ENCODE measurements at regions not wholly inside any gene's neighbourhood (a gene's known extent, or its start where the extent isn't known, plus 50 kb on each side); places are given as distances from the start of the nearest gene placed in this dataset.
"Not testable (repeated sequence)": the region's sequence is repeated elsewhere in the genome, so short reads cannot be mapped to it uniquely, and the experiment has no call there.

DNA sequence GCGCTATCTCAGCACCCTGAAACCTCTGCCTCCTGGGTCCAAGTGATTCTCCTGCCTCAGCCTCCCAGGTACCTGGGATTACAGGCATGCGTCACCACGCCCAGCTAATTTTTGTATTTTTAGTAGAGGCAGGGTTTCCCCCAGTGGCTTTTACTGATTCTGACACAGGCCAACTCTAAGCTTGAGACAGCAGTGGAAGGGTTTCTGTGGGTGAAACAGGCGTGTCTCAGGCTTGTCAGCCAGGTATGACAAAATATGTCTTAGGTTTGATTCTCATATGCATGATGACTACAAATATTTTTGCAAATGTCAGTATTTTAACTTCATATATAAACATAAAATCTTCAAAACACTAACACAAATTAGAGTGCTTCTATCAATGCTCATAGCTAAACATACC is 952.8 kb upstream of the CDH18 start:
- DNase-seq (ENCODE audit: low spot score); H3K4me1 Mint-ChIP-seq (ENCODE audit: low read depth); H3K36me3 Mint-ChIP-seq (ENCODE audit: low read depth); H3K27me3 Mint-ChIP-seq (ENCODE audit: low read depth); H3K27ac Mint-ChIP-seq; H3K4me3 Mint-ChIP-seq: not testable (repeated sequence)
- H3K9me3 Mint-ChIP-seq, result peaks cover 11% of the 10 kb centered on the region

DNA sequence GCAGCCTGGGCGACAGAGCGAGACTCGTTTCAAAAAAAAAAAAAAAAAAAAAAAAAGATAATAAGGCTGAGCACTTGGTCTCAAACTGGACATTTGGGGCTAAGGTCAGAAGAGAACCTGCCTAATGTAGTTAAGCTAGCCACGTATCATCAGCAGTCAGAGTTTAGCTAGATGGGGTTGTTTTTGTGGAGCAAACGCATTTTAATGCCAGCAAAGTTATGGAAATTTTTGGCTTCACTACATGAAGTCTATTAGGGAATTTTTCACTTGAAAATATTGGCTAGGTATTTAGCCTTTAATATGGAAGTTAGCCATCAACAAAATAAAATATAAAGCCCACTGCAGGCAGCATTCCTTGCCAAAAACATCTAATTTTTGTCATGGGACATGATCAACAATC is 902.9 kb upstream of the CDH18 start:
- not testable (repeated sequence) for DNase-seq (ENCODE audit: low spot score); H3K36me3 Mint-ChIP-seq (ENCODE audit: low read depth); H3K4me1 Mint-ChIP-seq (ENCODE audit: low read depth); H3K4me3 Mint-ChIP-seq; H3K27me3 Mint-ChIP-seq (ENCODE audit: low read depth); H3K27ac Mint-ChIP-seq
- H3K9me3 Mint-ChIP-seq, result peaks cover 39% of the 10 kb centered on the region

DNA sequence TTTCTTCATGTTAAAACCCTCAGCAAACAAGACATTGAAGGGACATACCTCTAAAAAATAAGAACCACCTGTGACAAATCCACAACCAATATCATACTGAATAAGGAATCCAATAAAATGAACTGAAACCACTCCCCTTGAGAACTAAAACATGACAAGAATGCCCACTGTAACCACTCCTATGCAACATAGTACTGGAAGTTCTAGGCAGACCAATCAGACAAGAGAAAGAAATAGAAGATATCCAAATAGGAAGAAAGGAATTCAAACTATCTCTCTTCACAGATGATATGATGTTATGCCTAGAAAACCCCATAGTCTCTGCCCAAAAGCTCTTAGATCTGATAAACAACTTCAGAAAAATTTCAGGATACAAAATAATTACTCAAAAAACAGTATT is 887.7 kb upstream of the CDH18 start:
- not testable (repeated sequence) for H3K4me1 Mint-ChIP-seq (ENCODE audit: low read depth); H3K36me3 Mint-ChIP-seq (ENCODE audit: low read depth)

DNA sequence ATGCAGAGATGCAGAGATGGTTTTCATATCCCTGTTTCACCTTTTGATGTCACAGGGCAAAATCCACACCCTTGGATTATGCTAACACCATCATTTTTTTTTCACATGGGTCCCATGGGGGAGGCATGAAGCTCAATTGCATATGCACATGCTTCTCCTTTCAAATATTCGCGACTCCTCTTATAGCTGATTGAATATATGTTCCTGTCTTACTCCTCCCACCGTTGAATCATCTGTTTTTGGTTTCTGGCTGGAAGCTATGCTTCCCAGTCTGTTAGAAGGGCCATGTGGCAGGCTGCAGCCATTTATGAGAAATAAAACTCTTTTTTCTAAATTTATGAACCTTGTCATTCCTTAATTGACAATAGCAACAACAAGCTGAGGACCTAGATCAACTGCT is 877.9 kb upstream of the CDH18 start:
- not testable (repeated sequence) for H3K4me3 Mint-ChIP-seq; H3K27ac Mint-ChIP-seq; DNase-seq (ENCODE audit: low spot score); H3K36me3 Mint-ChIP-seq (ENCODE audit: low read depth); H3K4me1 Mint-ChIP-seq (ENCODE audit: low read depth); H3K27me3 Mint-ChIP-seq (ENCODE audit: low read depth)
- peaks cover 12% of the 10 kb centered on the region for H3K9me3 Mint-ChIP-seq

More for the DNA sequence above, 887.7 kb upstream of the CDH18 start:
- DNase-seq (ENCODE audit: low spot score); H3K27me3 Mint-ChIP-seq (ENCODE audit: low read depth); H3K27ac Mint-ChIP-seq; H3K4me3 Mint-ChIP-seq: not testable (repeated sequence)
- peaks cover 11% of the 10 kb centered on the region for H3K9me3 Mint-ChIP-seq

DNA sequence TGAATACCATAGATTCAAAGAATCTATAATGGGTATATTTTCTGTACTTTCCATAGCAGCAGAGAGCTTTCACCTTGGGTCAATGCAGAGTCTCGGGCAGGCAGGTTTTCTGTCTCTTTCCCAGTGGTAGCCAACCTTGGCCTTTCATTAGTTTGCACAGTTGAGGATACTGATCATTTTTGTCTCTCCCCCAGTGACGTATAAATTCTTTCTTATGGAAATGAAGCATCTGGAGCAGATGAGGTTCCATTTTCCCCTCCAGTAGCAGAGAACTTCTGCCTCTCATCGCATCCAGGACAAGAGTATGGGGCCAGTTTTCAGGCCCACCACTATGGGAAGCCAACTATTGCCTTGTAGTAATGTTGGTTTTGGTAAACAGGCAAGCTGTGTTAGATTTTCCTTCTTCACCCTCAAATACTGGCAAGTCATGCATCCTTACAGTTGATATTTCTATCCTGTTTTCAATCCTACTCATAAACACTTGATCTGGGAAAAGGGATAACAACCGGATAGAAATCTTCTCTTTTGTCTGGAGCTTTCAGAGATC is 845.2 kb upstream of the CDH18 start:
- H3K36me3 Mint-ChIP-seq (ENCODE audit: low read depth), result no peaks in the 10 kb centered on the region
- H3K27me3 Mint-ChIP-seq (ENCODE audit: low read depth), result no peaks in the 10 kb centered on the region
- H3K27ac Mint-ChIP-seq, result no peak overlapping the region
- H3K4me3 Mint-ChIP-seq, result no peak overlapping the region
- H3K4me1 Mint-ChIP-seq (ENCODE audit: low read depth), result no peaks in the 10 kb centered on the region
- peaks cover 16% of the 10 kb centered on the region for H3K9me3 Mint-ChIP-seq
- no peak for DNase-seq (ENCODE audit: low spot score)

DNA sequence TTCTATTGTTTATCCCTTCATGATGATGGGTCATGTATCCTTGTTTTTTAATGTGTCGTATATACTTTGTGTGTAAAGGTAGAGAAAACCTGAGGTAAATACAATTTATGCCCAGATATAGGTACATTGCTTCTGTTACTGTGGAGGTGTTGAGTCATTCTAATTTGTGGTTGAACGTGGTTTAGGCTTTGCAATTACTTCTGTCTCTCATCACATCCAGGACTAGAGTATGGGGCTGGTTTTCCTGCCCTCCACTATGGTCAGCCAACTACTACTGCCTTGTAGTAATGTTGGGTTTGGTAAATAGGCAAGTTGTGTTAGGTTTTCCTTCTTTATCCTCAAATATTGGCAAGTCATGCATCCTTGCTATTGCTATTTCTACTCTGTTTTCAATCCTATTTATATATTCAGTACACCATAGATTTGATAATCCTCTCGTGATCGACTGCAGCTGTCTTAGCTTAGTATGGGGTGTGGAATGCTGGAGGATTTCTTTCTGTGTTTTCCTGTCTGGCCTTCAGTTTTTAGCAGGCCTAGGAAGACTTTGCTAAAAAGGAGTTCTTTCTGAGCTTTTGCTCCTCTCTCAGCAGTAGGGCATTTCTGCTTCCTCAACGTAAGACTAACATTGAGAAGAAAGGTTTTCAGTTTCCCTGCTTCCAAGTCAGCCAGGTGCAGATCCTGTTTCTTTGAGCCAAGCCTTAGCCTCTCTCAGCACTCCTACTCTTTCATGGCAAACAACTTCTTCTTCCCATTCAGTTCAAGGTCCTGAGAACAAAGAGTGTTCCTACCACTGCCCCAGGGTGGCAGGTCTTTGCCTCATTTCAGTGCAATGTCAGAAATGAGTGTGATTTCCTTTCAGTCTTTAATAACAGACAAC is 844.4 kb upstream of the CDH18 start:
- no peaks in the 10 kb centered on the region for H3K27me3 Mint-ChIP-seq (ENCODE audit: low read depth)

DNA sequence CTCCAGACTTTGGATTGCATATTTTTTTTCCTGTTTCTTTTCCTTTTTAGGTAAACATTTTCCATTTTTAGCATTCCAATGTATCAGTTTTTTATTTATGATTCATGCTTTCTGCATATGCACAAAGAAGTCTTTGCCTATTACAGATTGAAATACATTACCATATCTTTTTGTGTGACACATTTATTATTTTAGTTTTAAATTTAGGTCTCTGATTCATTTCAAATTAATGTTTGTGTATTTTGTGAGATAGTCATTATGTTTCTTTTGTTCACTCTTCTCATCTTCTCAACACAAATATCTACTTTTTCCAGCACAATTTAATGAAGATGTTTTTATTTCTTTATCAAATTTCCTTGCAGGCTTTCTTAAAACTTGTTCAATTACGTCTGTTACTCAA is 838.0 kb upstream of the CDH18 start:
- not testable (repeated sequence) for H3K4me3 Mint-ChIP-seq; H3K9me3 Mint-ChIP-seq; H3K36me3 Mint-ChIP-seq (ENCODE audit: low read depth); H3K27ac Mint-ChIP-seq; DNase-seq (ENCODE audit: low spot score); H3K27me3 Mint-ChIP-seq (ENCODE audit: low read depth); H3K4me1 Mint-ChIP-seq (ENCODE audit: low read depth)

More for the DNA sequence above, 844.4 kb upstream of the CDH18 start:
- H3K27ac Mint-ChIP-seq, result no peak overlapping the region
- H3K9me3 Mint-ChIP-seq, result peaks cover 16% of the 10 kb centered on the region
- no peak for DNase-seq (ENCODE audit: low spot score)
- no peaks in the 10 kb centered on the region for H3K4me1 Mint-ChIP-seq (ENCODE audit: low read depth)
- H3K4me3 Mint-ChIP-seq, result no peak overlapping the region
- H3K36me3 Mint-ChIP-seq (ENCODE audit: low read depth), result no peaks in the 10 kb centered on the region

DNA sequence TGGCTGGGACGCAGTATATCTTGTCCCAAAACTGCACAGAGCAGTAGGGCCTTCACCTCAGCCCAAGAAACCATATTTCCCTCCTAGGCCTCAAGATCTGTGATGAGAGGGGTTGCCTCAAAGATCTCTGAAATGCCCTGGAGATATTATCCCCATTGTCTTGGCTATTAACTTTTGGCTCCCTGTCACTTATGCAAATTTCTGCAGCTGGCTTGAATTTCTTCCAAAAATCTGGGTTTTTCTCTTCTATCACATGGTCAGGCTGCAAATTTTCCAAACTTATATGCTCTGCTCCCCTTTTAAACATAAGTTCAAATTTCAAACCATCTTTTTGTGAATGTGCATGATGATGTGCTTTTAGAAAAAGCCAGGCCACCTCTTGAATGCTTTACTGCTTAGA is 809.2 kb upstream of the CDH18 start:
- H3K9me3 Mint-ChIP-seq, result peaks cover 29% of the 10 kb centered on the region
- not testable (repeated sequence) for H3K4me3 Mint-ChIP-seq; H3K27me3 Mint-ChIP-seq (ENCODE audit: low read depth); H3K4me1 Mint-ChIP-seq (ENCODE audit: low read depth); DNase-seq (ENCODE audit: low spot score); H3K27ac Mint-ChIP-seq; H3K36me3 Mint-ChIP-seq (ENCODE audit: low read depth)

DNA sequence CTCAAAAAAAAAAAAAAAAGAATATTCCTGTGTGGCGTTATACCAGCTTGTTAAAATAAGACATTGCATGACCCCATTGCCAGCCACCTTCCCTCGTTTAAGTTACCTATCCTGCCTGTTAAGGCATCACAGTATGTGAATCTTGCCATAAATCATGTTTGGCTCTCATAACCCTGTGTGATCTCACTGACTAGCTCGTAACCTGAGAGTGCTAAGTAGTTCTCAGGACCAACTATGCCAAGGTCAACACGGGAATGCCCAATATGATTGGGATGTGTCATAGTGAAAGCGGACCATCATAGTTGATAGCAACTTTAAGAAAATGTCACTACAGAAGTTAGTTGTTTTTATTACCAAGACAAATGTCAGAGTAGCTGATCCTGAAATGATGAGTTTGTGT is 796.8 kb upstream of the CDH18 start:
- H3K27me3 Mint-ChIP-seq (ENCODE audit: low read depth); H3K27ac Mint-ChIP-seq; H3K4me3 Mint-ChIP-seq; DNase-seq (ENCODE audit: low spot score); H3K36me3 Mint-ChIP-seq (ENCODE audit: low read depth); H3K4me1 Mint-ChIP-seq (ENCODE audit: low read depth): not testable (repeated sequence)
- H3K9me3 Mint-ChIP-seq, result peaks cover 16% of the 10 kb centered on the region

DNA sequence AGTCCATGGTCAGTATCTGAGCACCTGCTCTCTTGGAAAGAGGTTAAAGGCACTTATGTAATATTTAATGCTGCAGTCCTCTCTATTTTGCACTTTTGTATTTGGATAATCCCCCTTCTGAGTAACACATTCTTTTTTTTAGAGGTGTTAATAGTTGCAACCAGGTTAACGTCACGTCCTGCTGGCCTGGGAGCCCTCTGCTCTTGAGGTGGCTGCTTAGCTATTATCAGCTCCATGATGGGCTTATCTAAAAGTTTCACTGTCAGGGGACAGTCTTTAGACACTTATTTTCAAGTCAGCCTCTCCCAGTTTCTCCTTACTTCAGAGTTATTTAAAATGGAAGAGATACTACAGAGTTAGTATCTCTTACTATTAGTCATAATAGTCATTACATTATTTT is 795.5 kb upstream of the CDH18 start:
- not testable (repeated sequence) for H3K27ac Mint-ChIP-seq; H3K36me3 Mint-ChIP-seq (ENCODE audit: low read depth); H3K27me3 Mint-ChIP-seq (ENCODE audit: low read depth); H3K4me3 Mint-ChIP-seq; DNase-seq (ENCODE audit: low spot score); H3K4me1 Mint-ChIP-seq (ENCODE audit: low read depth)
- peaks cover 16% of the 10 kb centered on the region for H3K9me3 Mint-ChIP-seq

DNA sequence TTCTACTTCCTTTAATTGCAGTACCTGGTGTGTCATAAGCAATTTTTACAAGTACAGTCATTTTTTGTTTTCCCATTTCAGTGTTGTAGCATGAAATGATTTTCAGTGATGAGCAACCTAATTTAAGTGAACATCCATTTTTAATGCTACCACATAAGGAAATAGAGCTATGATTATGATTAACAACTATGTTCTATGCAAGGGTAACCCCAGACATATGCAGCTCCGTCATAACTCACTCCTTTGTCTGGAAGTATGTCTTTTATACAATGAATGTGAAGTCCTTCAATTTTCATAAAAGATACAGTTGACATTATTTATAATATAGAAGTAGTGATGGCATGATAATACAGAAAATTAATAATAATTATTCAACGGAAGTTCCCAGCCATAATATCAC is 783.3 kb upstream of the CDH18 start:
- H3K27ac Mint-ChIP-seq; H3K4me1 Mint-ChIP-seq (ENCODE audit: low read depth); H3K9me3 Mint-ChIP-seq; H3K36me3 Mint-ChIP-seq (ENCODE audit: low read depth); H3K4me3 Mint-ChIP-seq; H3K27me3 Mint-ChIP-seq (ENCODE audit: low read depth); DNase-seq (ENCODE audit: low spot score): not testable (repeated sequence)

DNA sequence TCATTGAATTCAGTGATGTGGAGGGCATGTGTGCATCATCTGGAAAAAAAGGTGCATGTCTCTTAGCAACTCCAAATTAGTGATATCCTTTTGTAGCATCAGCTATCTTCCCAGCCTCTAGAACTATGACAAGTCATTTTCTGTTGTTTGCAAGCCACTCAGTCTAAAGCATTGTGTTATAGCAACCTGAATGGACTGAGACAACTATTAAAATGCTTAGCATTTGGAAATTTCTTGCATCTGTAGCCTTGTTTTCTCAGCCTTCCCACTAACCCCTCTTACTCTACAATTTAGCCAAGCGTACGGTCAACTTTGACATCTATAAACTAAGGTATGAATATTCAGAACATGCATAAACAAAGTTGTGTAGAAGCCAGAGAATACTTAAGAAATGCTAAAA is 777.1 kb upstream of the CDH18 start:
- not testable (repeated sequence) for H3K36me3 Mint-ChIP-seq (ENCODE audit: low read depth); H3K9me3 Mint-ChIP-seq; H3K27ac Mint-ChIP-seq; DNase-seq (ENCODE audit: low spot score); H3K27me3 Mint-ChIP-seq (ENCODE audit: low read depth); H3K4me3 Mint-ChIP-seq; H3K4me1 Mint-ChIP-seq (ENCODE audit: low read depth)

DNA sequence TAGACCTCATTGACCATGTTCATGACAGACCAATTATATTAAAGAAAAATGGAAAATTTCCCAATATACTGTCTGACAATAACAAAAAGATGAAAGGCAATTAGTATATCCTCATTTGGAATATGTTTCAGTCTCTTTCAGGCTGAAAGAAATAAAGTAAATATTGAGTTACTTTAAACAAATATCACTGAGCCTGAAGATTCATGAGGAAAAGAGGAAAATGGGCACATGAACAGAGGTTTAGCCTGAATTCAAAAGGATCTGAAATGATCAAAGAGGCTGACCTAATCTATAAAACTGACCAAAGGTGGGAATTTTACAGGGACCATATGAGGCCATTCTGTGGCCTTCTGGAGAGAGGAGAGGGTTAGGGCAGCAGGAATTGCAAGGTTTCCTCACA is 771.5 kb upstream of the CDH18 start:
- not testable (repeated sequence) for H3K4me3 Mint-ChIP-seq; DNase-seq (ENCODE audit: low spot score); H3K4me1 Mint-ChIP-seq (ENCODE audit: low read depth); H3K27me3 Mint-ChIP-seq (ENCODE audit: low read depth); H3K36me3 Mint-ChIP-seq (ENCODE audit: low read depth); H3K27ac Mint-ChIP-seq; H3K9me3 Mint-ChIP-seq

DNA sequence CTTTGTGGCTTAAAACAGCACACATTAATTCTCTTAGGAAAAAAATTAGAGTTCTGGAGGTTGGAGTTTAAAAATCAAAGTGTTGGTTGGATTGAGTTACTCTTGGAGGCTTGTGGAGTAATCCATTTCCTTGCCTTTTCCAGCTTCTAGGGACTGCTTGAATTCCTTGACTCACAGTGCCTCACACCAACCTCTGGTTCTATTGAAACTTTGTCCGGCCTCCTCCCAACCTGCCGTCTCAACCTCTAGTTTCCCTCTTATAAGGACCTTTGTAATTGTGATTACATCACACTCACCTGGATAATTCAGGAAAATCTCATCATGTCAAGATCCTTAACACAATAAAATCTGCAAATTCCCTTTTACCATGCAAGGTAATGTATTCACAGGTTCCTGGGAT is 764.2 kb upstream of the CDH18 start:
- H3K4me3 Mint-ChIP-seq; H3K36me3 Mint-ChIP-seq (ENCODE audit: low read depth); H3K27ac Mint-ChIP-seq; H3K27me3 Mint-ChIP-seq (ENCODE audit: low read depth); H3K4me1 Mint-ChIP-seq (ENCODE audit: low read depth); DNase-seq (ENCODE audit: low spot score); H3K9me3 Mint-ChIP-seq: not testable (repeated sequence)

DNA sequence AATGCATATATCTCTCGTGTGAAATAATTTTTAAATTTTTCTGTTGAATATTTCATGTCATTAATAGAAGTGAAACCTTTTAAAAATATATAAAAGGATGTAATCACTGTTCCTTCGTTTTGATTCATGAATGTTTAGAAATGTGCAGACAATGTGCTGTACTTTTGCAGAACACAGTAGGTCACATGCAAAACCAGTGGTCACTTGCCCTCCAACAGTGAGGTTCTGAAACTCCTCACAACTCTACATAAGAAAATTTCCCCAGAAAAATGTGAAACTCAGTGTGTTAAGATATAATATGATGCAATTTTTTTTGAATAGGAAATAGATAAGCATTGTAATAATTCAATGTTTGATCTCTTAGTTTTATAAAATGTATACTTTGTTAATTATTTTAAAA is 747.7 kb upstream of the CDH18 start:
- not testable (repeated sequence) for DNase-seq (ENCODE audit: low spot score); H3K36me3 Mint-ChIP-seq (ENCODE audit: low read depth); H3K4me1 Mint-ChIP-seq (ENCODE audit: low read depth); H3K4me3 Mint-ChIP-seq; H3K27ac Mint-ChIP-seq; H3K27me3 Mint-ChIP-seq (ENCODE audit: low read depth)
- H3K9me3 Mint-ChIP-seq, result peaks cover 24% of the 10 kb centered on the region
